ENCODE measurements at regions not wholly inside any gene's neighbourhood (a gene's known extent, or its start where the extent isn't known, plus 50 kb on each side); places are given as distances from the start of the nearest gene placed in this dataset.

GRCh38 chr6:22694092-22694724 lies 124.8 kb downstream of the HDGFL1 start:
- H3K36me3 ChIP-seq (replicated peaks; ENCODE audit: insufficient read depth, low read depth) = no peaks in the 10 kb centered on the region
- WGBS (ENCODE audit: low lambda C conversion rate, missing lambda C conversion rate) = 87% methylated on average over 1 of the region's 1 CpG
- no peaks in the 10 kb centered on the region for H3K9me3 ChIP-seq (ENCODE audit: low read depth)
- no peaks in the 10 kb centered on the region for H3K27me3 ChIP-seq
- no peak for TF ChIP-seq EZH2 (IDR thresholded peaks at IDR 0.05; ENCODE audit: borderline replicate concordance)
- no peak for TF ChIP-seq EZH2phosphoT487 (IDR thresholded peaks at IDR 0.05; ENCODE audit: low read depth, severe bottlenecking, unreplicated experiment)
- TF ChIP-seq CTCF (IDR thresholded peaks at IDR 0.05; ENCODE audit: poor library complexity) = no peak
- no peak overlapping the region for H3K27ac ChIP-seq
- no peaks in the 10 kb centered on the region for H4K20me1 ChIP-seq (ENCODE audit: insufficient read depth, poor library complexity, severe bottlenecking)
- H2AFZ ChIP-seq = no peak overlapping the region
- no peaks in the 10 kb centered on the region for H3K4me1 ChIP-seq (ENCODE audit: insufficient read depth)
- no peak overlapping the region for H3K4me3 ChIP-seq
- H3K79me2 ChIP-seq = no peaks in the 10 kb centered on the region
- DNase-seq (ENCODE audit: low spot score) = no peak
- H3K9me2 ChIP-seq (replicated peaks; ENCODE audit: insufficient read depth) = no peaks in the 10 kb centered on the region
- no peak overlapping the region for H3K4me2 ChIP-seq

- Histone ChIP-seq H3K36me3 (replicated peaks; ENCODE audit: insufficient read depth, low read depth) (no peaks in the 10 kb centered on the region), H2AFZ (no peak overlapping the region), H3K27me3 (no peaks in the 10 kb centered on the region), H3K79me2 (no peaks in the 10 kb centered on the region), H3K4me1 (ENCODE audit: insufficient read depth) (no peaks in the 10 kb centered on the region), H3K4me2 (no peak overlapping the region), H4K20me1 (ENCODE audit: insufficient read depth, poor library complexity, severe bottlenecking) (no peaks in the 10 kb centered on the region), H3K4me3 (no peak overlapping the region), H3K27ac (no peak overlapping the region), H3K9me2 (replicated peaks; ENCODE audit: insufficient read depth) (no peaks in the 10 kb centered on the region), H3K9me3 (ENCODE audit: low read depth) (no peaks in the 10 kb centered on the region)
- no peak for DNase-seq (ENCODE audit: low spot score)
- WGBS (ENCODE audit: low lambda C conversion rate, missing lambda C conversion rate) = 85% methylated on average over 4 of the region's 4 CpGs
- TF ChIP-seq EZH2phosphoT487 (IDR thresholded peaks at IDR 0.05; ENCODE audit: low read depth, severe bottlenecking, unreplicated experiment) (no peak), EZH2 (IDR thresholded peaks at IDR 0.05; ENCODE audit: borderline replicate concordance) (no peak), CTCF (IDR thresholded peaks at IDR 0.05; ENCODE audit: poor library complexity) (no peak)
These were observed 127.1 kb downstream of the HDGFL1 start for GRCh38 chr6:22696481-22696880.

GRCh38 chr6:22697306-22697705 lies 127.9 kb downstream of the HDGFL1 start:
- H4K20me1 ChIP-seq (ENCODE audit: insufficient read depth, poor library complexity, severe bottlenecking) = no peaks in the 10 kb centered on the region
- no peak overlapping the region for H3K4me2 ChIP-seq
- no peaks in the 10 kb centered on the region for H3K36me3 ChIP-seq (replicated peaks; ENCODE audit: insufficient read depth, low read depth)
- H3K79me2 ChIP-seq = no peaks in the 10 kb centered on the region
- H2AFZ ChIP-seq = no peak overlapping the region
- no peaks in the 10 kb centered on the region for H3K27me3 ChIP-seq
- TF ChIP-seq EZH2phosphoT487 (IDR thresholded peaks at IDR 0.05; ENCODE audit: low read depth, severe bottlenecking, unreplicated experiment) = no peak
- TF ChIP-seq EZH2 (IDR thresholded peaks at IDR 0.05; ENCODE audit: borderline replicate concordance) = no peak
- no peak for TF ChIP-seq CTCF (IDR thresholded peaks at IDR 0.05; ENCODE audit: poor library complexity)
- H3K27ac ChIP-seq = no peak overlapping the region
- no peak for DNase-seq (ENCODE audit: low spot score)
- no peaks in the 10 kb centered on the region for H3K9me3 ChIP-seq (ENCODE audit: low read depth)
- no peak overlapping the region for H3K4me3 ChIP-seq
- 83% methylated on average over 2 of the region's 2 CpGs for WGBS (ENCODE audit: low lambda C conversion rate, missing lambda C conversion rate)
- no peaks in the 10 kb centered on the region for H3K4me1 ChIP-seq (ENCODE audit: insufficient read depth)
- H3K9me2 ChIP-seq (replicated peaks; ENCODE audit: insufficient read depth) = no peaks in the 10 kb centered on the region
